ENCODE measurements at regions not wholly inside any gene's neighbourhood (a gene's known extent, or its start where the extent isn't known, plus 50 kb on each side); places are given as distances from the start of the nearest gene placed in this dataset.

- no peak overlapping the region for H3K4me3 ChIP-seq (ENCODE audit: low read depth, low read length)
- no peak for DNase-seq (ENCODE audit: low read depth)
- no peak for TF ChIP-seq CTCF (IDR thresholded peaks at IDR 0.05; ENCODE audit: insufficient read depth, low read depth, low read length)
These were observed 296.3 kb upstream of the SMARCA2 start for GRCh38 chr9:1718836-1719235.

- no peak overlapping the region for H3K4me3 ChIP-seq (ENCODE audit: low read depth, low read length)
- TF ChIP-seq CTCF (IDR thresholded peaks at IDR 0.05; ENCODE audit: insufficient read depth, low read depth, low read length): no peak
- no peak for DNase-seq (ENCODE audit: low read depth)
These were observed 294.0 kb upstream of the SMARCA2 start for GRCh38 chr9:1721196-1721595.

- H3K4me3 ChIP-seq (ENCODE audit: low read depth, low read length): no peak overlapping the region
- DNase-seq (ENCODE audit: low read depth): no peak
- no peak for TF ChIP-seq CTCF (IDR thresholded peaks at IDR 0.05; ENCODE audit: insufficient read depth, low read depth, low read length)
These were observed 292.7 kb upstream of the SMARCA2 start for GRCh38 chr9:1722404-1722803.

- H3K4me3 ChIP-seq (ENCODE audit: low read depth, low read length): no peak overlapping the region
- no peak for DNase-seq (ENCODE audit: low read depth)
- TF ChIP-seq CTCF (IDR thresholded peaks at IDR 0.05; ENCODE audit: insufficient read depth, low read depth, low read length): no peak
These were observed 291.6 kb upstream of the SMARCA2 start for GRCh38 chr9:1723522-1724015.

- no peak for TF ChIP-seq CTCF (IDR thresholded peaks at IDR 0.05; ENCODE audit: insufficient read depth, low read depth, low read length)
- DNase-seq (ENCODE audit: low read depth): no peak
- H3K4me3 ChIP-seq (ENCODE audit: low read depth, low read length): no peak overlapping the region
These were observed 288.0 kb upstream of the SMARCA2 start for GRCh38 chr9:1726993-1727759.

GRCh38 chr9:1729631-1730030 lies 285.5 kb upstream of the SMARCA2 start:
- DNase-seq (ENCODE audit: low read depth): no peak
- TF ChIP-seq CTCF (IDR thresholded peaks at IDR 0.05; ENCODE audit: insufficient read depth, low read depth, low read length): no peak
- H3K4me3 ChIP-seq (ENCODE audit: low read depth, low read length): no peak overlapping the region

- DNase-seq (ENCODE audit: low read depth): no peak
- TF ChIP-seq CTCF (IDR thresholded peaks at IDR 0.05; ENCODE audit: insufficient read depth, low read depth, low read length): no peak
- no peak overlapping the region for H3K4me3 ChIP-seq (ENCODE audit: low read depth, low read length)
These were observed 282.5 kb upstream of the SMARCA2 start for GRCh38 chr9:1732670-1733069.

All from fibroblast of villous mesenchyme (primary cell).